ENCODE measurements at regions not wholly inside any gene's neighbourhood (a gene's known extent, or its start where the extent isn't known, plus 50 kb on each side); places are given as distances from the start of the nearest gene placed in this dataset.
"Not testable (repeated sequence)": the region's sequence is repeated elsewhere in the genome, so short reads cannot be mapped to it uniquely, and the experiment has no call there.

DNA sequence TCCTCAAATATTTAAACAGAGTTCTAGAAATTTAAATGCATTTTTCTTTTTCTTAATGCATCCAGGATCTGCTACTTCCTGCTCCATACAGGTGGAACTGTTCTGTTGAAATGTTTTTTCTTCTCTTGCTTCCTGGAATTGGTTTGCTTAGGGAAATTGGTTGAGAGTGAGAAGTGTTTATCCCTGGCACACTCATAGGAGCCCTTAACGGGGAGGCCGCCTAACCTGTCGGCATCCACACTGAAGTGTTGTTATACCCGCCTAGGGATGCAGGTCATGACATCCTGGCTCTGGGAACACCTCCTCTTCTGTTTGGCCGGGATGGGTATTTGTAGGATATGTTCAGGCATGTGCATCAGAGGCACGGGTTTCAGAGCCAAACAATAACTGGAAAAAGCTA lies 239.7 kb downstream of the GADD45G start:
- FAIRE-seq, result no peak

DNA sequence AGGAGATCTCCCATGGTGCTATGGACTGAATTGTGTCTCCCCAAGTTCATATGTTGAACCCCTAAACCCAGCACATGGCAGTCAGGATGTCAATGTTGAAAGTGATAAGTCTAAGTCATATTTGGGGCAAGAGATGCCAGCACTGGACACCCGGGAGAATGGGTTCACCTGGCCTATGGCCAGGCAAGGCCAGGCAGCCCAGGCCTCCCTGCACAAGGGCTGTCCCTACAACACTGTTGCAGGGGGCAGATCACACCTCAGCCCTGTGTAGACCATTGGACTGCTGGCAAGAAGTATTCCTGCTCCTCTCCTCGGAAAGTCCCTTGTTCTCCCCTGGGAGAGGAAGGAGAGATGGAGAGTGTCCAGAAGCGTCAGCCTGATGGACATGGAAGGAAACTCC lies 240.5 kb downstream of the GADD45G start:
- no peak for FAIRE-seq

GRCh38 chr9:89845862-89846261 lies 241.1 kb downstream of the GADD45G start:
- FAIRE-seq, result no peak

- FAIRE-seq, result no peak
These were observed 243.5 kb downstream of the GADD45G start for GRCh38 chr9:89848060-89849040.

DNA sequence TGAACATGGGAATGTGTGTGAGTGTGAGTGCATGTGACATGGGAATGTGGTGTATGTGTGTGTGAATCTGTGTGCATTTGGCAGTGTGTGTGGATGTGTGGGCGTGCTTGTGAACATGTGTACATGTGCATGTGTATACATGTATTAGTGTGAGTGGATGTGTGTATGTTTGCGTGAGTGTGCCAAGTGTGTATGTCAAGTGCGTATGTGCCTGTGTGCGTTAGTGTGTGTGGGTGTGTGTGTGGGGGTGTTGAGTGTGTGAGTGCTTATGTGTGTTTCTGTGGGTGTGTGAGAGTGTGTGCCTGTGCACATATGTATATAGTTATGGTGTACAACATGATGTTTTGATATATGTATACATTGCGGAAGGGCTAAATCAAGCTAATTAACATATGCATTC lies 244.3 kb downstream of the GADD45G start:
- no peak for FAIRE-seq

DNA sequence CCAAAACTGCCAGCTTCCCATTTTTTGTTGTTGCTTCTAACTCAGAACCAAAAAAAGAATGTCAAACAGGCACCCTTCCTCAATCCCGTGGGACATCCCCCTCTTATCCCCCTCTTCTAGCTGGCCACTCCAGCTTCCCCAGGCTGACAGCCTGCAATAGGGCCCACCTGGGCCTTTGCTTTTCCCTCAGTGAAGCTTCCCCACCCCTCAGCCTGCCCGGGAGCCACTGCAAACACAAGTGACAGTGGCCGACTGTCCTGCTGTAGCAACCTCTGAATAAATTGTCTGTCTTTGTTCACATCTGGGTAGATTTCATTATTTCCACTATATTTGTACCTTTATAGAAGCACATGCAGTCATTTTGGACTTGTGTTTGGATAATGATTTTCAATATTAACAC lies 245.3 kb downstream of the GADD45G start:
- no peak for FAIRE-seq

GRCh38 chr9:89850631-89851325 lies 246.0 kb downstream of the GADD45G start:
- no peak for FAIRE-seq

DNA sequence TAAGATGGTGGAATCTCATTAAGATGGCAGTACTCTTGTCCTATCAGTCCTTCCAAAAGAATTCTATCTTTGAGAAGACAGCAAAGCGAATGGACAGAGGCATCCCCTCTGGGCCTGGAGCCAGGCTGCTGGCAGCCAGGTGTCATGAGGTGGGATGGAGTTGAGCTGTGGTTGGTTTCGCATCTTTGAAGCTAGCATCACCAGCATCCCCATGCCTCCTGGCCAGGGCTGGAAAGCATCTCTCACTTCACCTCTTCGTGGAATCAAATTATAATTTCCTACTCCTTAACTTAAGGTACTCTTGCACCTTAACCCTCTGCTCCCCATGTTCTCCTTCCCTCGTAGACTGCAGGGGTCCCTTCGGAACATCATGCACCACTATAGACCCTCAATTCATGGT lies 248.3 kb downstream of the GADD45G start:
- no peak for FAIRE-seq

DNA sequence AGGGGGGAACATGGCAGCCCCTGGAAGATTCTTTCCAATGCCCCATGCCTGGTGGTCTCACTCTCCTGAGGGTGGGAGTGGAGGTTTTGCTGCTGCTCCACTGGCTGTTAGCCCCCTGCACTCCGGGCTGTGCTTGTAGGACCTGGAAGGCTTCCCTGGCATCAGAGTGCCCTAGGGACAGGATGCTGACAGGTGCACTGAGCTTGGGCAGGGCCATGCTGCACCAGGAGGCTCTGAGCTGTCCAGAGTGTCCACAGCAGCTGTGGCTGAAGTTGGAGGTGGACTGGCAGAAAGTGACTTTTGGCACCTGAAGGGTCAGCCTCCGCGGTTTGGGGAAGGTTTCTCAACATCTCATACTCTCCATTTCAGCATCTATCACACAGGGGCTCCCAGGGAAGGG lies 249.1 kb downstream of the GADD45G start:
- FAIRE-seq, result no peak

- FAIRE-seq, result no peak
These were observed 250.1 kb downstream of the GADD45G start for GRCh38 chr9:89854715-89855475.

GRCh38 chr9:89856296-89856695 lies 251.5 kb downstream of the GADD45G start:
- not testable (repeated sequence) for FAIRE-seq

DNA sequence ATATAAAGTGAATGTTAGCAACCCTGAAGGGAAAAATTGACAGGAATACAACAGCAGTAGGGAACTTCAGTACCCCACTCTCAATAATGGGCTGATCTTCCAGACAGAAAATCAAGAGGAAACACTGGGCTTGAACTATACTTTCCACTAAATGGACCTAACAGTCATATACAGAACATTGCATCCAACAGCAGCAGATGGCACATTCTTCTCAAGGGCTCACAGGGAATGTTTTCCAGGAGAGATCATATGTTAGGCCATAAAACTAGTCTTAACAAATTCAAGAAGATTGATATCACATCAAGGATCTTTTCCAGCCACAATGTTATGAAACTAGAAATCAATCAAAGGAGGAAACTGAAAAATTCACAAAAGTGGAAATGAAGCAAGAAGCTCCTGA lies 252.1 kb downstream of the GADD45G start:
- not testable (repeated sequence) for FAIRE-seq

DNA sequence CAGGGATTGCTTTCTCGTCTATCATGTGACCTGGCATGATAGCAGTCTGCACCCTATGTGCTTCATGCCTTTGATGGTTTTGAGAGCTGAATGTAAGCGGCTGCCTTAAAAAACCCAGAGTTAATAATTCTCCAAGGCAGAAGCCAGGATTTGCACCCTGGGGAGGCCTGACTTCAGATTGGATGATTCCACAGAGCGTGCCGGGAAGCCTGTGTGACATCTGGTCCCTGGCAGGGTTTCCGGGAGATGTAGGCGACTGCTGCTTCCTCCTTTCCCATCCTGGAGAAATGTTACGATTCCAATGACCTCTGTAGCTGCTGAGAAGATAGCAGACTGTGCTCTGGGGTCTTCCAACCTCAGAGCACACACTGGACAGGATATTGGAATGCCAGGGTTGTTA lies 255.0 kb downstream of the GADD45G start:
- not testable (repeated sequence) for FAIRE-seq

DNA sequence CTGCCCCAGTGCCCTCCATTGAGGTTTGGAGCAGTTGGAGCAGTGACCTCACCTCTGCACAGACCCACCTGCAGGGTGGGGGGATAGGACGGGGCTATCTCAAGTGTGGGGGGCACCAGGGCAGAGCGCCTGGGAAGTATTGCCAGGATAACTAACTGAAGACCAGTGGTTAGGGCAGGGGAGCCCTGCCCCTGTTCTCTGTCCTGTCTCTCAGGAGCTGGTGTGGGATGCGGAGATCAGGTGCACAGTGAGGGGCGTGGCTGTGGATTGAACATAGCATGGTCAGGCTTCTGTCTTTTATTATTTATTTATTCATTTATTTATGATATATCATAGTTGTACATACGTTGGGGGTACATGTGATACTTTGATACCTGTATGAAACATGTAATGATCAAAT lies 256.6 kb downstream of the GADD45G start:
- FAIRE-seq, result not testable (repeated sequence)

DNA sequence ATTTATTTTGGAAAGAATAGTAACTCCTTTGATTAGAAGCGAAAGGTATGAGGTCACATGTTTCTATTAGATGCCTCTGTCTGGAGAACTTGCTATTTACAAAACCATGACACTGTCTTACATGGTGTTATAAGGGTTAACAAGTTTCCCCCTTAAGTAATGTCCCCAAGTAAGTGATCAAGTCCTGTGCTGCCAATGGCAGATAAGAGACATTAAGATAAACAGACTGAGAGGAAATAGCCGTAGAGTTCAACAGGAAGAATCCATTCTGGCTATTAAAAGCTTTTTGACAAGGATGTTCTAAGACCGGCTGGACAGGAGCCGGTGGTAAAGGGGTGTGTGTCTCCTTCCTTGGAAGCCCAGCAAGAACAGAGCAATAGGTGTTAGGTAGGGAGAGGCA lies 257.5 kb downstream of the GADD45G start:
- no peak for FAIRE-seq

GRCh38 chr9:89863141-89863540 lies 258.3 kb downstream of the GADD45G start:
- FAIRE-seq, result no peak

DNA sequence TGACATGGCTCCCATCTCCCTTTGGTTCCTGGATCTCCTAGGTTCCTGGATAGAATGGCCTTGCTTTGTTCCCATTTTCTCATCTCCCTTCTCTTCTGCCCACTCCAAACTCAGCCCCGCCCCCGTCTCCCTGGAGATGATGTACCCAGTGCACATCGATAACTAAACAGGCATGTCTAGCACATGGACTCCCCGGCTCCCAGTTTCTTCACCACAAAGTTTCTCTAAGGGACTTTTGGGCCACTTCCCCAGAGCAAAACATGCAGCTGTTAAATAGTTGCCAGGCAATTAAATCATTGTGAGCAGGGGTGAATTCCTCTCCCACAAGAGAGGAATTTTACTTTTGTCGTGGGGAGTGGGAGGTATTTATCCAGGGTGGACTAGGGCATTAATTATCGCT lies 259.0 kb downstream of the GADD45G start:
- no peak for FAIRE-seq

- FAIRE-seq, result no peak
These were observed 259.4 kb downstream of the GADD45G start for GRCh38 chr9:89864257-89864656.

GRCh38 chr9:89864731-89865130 lies 259.9 kb downstream of the GADD45G start:
- FAIRE-seq, result no peak

GRCh38 chr9:89865357-89865756 lies 260.5 kb downstream of the GADD45G start:
- FAIRE-seq, result no peak

GRCh38 chr9:89865981-89866380 lies 261.2 kb downstream of the GADD45G start:
- no peak for FAIRE-seq

DNA sequence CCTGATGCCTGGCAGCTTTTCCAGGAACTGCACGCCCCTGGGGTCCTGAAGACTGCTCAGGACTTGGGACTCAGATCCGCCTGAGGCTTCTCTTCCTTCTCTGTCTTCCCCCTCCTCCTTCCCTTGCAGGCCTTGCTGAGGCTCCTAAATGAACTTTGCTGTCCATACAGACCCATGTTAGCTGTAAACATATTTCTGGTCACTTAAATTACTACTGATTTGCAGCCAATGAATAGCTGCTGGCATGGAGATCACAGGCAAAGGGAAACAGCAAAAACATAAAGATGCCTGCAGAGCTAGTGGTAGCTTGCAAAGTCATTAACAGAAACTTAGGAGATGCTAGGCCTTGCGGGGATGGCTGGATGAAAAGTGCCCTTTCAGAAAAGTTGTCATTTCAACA lies 261.9 kb downstream of the GADD45G start:
- FAIRE-seq, result no peak

GRCh38 chr9:89868100-89868499 lies 263.3 kb downstream of the GADD45G start:
- FAIRE-seq, result no peak
